Transverse colon (tissue), 3 donors: ENCODE measurements at regions not wholly inside any gene's neighbourhood (a gene's known extent, or its start where the extent isn't known, plus 50 kb on each side); places are given as distances from the start of the nearest gene placed in this dataset.

Experiments
- CTCF ChIP-seq, 5 experiments: fragments of 200-600 bp in 3 of 5; fragments of 450-650 bp in 2 of 5; sonication (generic) in 3 of 5; IDR thresholded peaks; 1 replicate in 2 of 5; 2 replicates in 3 of 5; pipeline ENCODE4 v1.5.1; 2016 to 2017; ENCODE audit warnings: antibody characterized with exemption in 5 of 5, inconsistent platforms in 3 of 5, mild to moderate bottlenecking in 2 of 5, moderate library complexity in 1 of 5
- POLR2A ChIP-seq: fragments of 450-650 bp; IDR thresholded peaks from one replicate; pipeline ENCODE4 v1.6.1; 2016; ENCODE audit warnings: antibody characterized with exemption, mild to moderate bottlenecking, moderate library complexity

- TF ChIP-seq CTCF (IDR thresholded peaks at IDR 0.05) (no peak), POLR2A (no peak)
These were observed 291.4 kb upstream of the UMPS start for GRCh38 chr3:124438813-124439212.
